AG09309 (cell line): ENCODE measurements at regions not wholly inside any gene's neighbourhood (a gene's known extent, or its start where the extent isn't known, plus 50 kb on each side); places are given as distances from the start of the nearest gene placed in this dataset.

Source experiments
- DNase-seq: peaks from one replicate; pipeline ENCODE4 v3.0.0-alpha.2; 2010; ENCODE audit warnings: low read depth
- H3K4me3 ChIP-seq: 2 replicates; pipeline ENCODE4 v1.5.1; 2011; ENCODE audit warnings: mild to moderate bottlenecking, low read depth, low read length, moderate library complexity; ENCODE audit not compliant: control insufficient read depth
- TF ChIP-seq, protein P1 (sequence below): IDR thresholded peaks from 2 replicates; pipeline ENCODE4 v1.5.1; 2011; ENCODE audit warnings: mild to moderate bottlenecking, low read depth, low read length, inconsistent platforms; ENCODE audit not compliant: insufficient read depth, control insufficient read depth; ENCODE audit errors: missing control alignments

- TF ChIP-seq, protein P1, sequence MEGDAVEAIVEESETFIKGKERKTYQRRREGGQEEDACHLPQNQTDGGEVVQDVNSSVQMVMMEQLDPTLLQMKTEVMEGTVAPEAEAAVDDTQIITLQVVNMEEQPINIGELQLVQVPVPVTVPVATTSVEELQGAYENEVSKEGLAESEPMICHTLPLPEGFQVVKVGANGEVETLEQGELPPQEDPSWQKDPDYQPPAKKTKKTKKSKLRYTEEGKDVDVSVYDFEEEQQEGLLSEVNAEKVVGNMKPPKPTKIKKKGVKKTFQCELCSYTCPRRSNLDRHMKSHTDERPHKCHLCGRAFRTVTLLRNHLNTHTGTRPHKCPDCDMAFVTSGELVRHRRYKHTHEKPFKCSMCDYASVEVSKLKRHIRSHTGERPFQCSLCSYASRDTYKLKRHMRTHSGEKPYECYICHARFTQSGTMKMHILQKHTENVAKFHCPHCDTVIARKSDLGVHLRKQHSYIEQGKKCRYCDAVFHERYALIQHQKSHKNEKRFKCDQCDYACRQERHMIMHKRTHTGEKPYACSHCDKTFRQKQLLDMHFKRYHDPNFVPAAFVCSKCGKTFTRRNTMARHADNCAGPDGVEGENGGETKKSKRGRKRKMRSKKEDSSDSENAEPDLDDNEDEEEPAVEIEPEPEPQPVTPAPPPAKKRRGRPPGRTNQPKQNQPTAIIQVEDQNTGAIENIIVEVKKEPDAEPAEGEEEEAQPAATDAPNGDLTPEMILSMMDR = no peak
- no peak for DNase-seq
- H3K4me3 ChIP-seq = no peak overlapping the region
Measured at GRCh38 chr20:40814631-40814960, 125.6 kb upstream of the MAFB start.

DNA sequence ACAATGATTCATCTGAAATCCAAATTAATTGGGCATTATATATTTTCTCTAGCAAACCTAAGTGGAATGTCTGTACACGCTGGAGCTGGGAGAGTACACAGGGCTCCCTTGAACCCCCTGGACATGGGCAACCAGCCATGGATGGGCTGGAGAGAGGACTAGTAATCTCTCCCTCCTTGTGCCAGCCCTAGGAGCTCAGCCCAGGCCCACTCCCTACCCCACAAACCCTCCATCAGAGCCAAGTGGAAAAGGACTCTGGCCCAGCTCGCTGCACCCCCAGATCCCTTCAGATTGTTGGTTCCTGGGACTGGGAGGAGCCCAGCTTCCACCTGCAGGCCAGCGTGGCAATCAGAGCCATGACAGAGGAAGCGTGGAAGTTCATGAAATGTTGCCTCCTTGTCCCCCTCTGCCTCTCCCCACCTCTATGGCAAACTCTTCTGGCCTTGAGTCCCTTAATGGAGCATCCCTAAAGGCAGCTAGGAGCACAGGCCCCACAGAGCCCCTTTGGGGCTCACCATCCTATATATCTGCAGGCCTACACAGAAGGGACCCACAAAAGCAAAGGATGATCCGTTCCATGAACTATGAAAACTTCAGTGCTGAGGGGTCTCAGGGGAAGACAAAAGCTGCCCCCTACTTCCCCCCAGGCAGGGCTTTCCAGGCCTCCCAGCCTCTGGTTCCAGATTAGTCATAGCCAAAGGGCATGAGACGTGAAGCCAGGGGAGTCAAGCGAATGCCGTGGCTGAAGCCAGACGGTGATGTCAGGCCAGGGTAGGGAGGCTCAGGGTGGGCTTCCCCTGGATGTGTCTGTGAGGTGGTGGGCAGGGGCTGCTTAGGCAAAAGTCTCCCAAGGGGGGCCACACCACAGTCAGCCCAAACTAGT lies 126.4 kb upstream of the MAFB start:
- TF ChIP-seq, protein P1 = no peak
- DNase-seq = no peak
- H3K4me3 ChIP-seq = no peak overlapping the region

GRCh38 chr20:40816039-40816352 lies 127.0 kb upstream of the MAFB start:
- H3K4me3 ChIP-seq = no peak overlapping the region
- no peak for DNase-seq
- TF ChIP-seq, protein P1 = no peak

GRCh38 chr20:40821429-40821828 lies 132.4 kb upstream of the MAFB start:
- TF ChIP-seq, protein P1 = no peak
- DNase-seq = no peak
- no peak overlapping the region for H3K4me3 ChIP-seq

DNA sequence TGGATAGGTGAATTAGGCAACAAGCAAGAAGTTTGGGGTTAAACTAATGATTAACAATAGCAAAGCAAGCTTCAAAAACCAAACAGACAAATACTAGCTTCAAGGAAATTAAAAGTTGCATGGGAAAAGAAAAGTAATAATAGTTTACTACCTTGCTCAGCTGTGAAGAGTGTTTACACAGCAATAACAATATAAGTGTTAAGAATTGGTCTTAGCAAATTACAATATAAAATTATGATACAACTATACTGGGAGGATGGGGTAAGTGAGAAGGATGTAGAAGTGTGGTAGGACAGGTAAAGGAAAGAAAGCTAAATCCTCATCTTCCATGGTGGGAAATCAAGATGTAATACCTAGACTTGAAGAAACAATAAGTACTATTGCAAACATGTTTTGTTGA lies 137.7 kb upstream of the MAFB start:
- TF ChIP-seq, protein P1 = no peak
- DNase-seq = no peak

GRCh38 chr20:40835321-40835720 lies 146.3 kb upstream of the MAFB start:
- no peak for DNase-seq
- TF ChIP-seq, protein P1 = no peak

More for the DNA sequence above, 137.7 kb upstream of the MAFB start:
- H3K4me3 ChIP-seq = no peak overlapping the region

More at GRCh38 chr20:40835321-40835720, 146.3 kb upstream of the MAFB start:
- no peak overlapping the region for H3K4me3 ChIP-seq
